Activated CD8-positive, alpha-beta T cell treated with anti-CD3 and anti-CD28 coated beads for 36 hours (primary cell): ENCODE measurements at regions not wholly inside any gene's neighbourhood (a gene's known extent, or its start where the extent isn't known, plus 50 kb on each side); places are given as distances from the start of the nearest gene placed in this dataset.

ENCODE experiments used
- ATAC-seq: fragments of 200-7000 bp; cut with Tn5 transposase; one replicate; pipeline ENCODE4 v1.10.0; 2021; ENCODE audit warnings: mild to moderate bottlenecking, moderate library complexity
- CTCF ChIA-PET: fragments of 350-600 bp; sonication (Branson Sonifier 250); formaldehyde crosslinking; loops from one replicate; lab custom pipeline; 2021; ENCODE audit warnings: antibody characterized with exemption; lab: Charles Lee
- POLR2A ChIA-PET: fragments of 350-600 bp; sonication (Branson Sonifier 250); formaldehyde crosslinking; loops from one replicate; lab custom pipeline; 2021; ENCODE audit warnings: antibody characterized with exemption; lab: Charles Lee
- DNase-seq: peaks from one replicate; pipeline ENCODE4 v3.0.0-alpha.2; 2020
- H3K27ac Mint-ChIP-seq: one replicate; pipeline ENCODE4 v1.8.0; 2021; ENCODE audit warnings: mild to moderate bottlenecking, mixed read lengths
- H3K27me3 Mint-ChIP-seq: one replicate; pipeline ENCODE4 v1.8.0; 2021; ENCODE audit warnings: mixed read lengths
- H3K36me3 Mint-ChIP-seq: one replicate; pipeline ENCODE4 v1.8.0; 2021; ENCODE audit warnings: low read depth, mixed read lengths
- H3K4me1 Mint-ChIP-seq: one replicate; pipeline ENCODE4 v1.8.0; 2021; ENCODE audit warnings: low read depth, mixed read lengths
- H3K4me3 Mint-ChIP-seq: one replicate; pipeline ENCODE4 v1.8.0; 2021; ENCODE audit warnings: mild to moderate bottlenecking, moderate library complexity, mixed read lengths
- H3K9me3 Mint-ChIP-seq: one replicate; pipeline ENCODE4 v1.8.0; 2021; ENCODE audit warnings: mixed read lengths
- intact Hi-C: fragments of 100-400 bp; cut with micrococcal nuclease; formaldehyde crosslinking; loops from one replicate; pipeline ENCODE4 v1.10.0; 2022
- TF ChIP-seq, protein P1 (sequence below): fragments of 200-600 bp; IDR thresholded peaks from one replicate; pipeline ENCODE4 v1.8.0; 2022; ENCODE audit warnings: antibody characterized with exemption, mild to moderate bottlenecking

DNA sequence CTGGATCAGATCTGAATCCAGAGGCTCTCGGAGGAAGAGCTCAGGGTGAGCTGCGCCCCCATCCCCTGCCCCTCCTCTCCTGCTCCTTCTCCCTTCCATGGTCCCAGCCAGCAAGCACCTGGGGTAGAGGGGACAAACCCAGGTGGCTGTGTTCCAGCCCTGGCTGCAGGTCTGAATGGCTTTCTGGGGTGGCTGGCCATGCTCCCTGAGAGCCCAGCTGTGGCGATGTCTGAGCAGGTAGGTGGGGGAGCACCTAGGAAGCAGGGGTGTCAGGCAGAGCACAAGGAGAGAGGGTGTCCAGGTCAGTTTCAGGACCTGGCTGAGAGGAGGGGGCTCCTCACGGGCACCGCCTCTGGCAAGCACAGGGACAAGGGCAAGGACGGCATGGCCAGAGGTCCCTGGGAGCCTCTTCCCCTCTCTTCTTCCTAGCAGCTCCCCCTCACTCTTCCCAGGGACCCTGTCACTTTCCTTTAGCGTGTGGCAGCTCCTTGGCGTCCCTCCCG is 310.0 kb downstream of the SEC14L1 start:
- Mint-ChIP-seq H3K4me3 (peak overlapping the region; percentile 84), H3K9me3 (no peaks in the 10 kb centered on the region), H3K36me3 (peaks cover 78% of the 10 kb centered on the region), H3K4me1 (peaks cover 36% of the 10 kb centered on the region), H3K27ac (peak overlapping the region; percentile 96), H3K27me3 (no peaks in the 10 kb centered on the region)
- CTCF ChIA-PET: interaction anchor here (1.1 to 8.1 kb wide), 7 partner anchors 11 to 50 kb away, joined by 3 to 70 read pairs (median 16); no protein-coding TSS in a partner anchor
- ATAC-seq: no peak
- TF ChIP-seq, protein P1, sequence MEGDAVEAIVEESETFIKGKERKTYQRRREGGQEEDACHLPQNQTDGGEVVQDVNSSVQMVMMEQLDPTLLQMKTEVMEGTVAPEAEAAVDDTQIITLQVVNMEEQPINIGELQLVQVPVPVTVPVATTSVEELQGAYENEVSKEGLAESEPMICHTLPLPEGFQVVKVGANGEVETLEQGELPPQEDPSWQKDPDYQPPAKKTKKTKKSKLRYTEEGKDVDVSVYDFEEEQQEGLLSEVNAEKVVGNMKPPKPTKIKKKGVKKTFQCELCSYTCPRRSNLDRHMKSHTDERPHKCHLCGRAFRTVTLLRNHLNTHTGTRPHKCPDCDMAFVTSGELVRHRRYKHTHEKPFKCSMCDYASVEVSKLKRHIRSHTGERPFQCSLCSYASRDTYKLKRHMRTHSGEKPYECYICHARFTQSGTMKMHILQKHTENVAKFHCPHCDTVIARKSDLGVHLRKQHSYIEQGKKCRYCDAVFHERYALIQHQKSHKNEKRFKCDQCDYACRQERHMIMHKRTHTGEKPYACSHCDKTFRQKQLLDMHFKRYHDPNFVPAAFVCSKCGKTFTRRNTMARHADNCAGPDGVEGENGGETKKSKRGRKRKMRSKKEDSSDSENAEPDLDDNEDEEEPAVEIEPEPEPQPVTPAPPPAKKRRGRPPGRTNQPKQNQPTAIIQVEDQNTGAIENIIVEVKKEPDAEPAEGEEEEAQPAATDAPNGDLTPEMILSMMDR: no peak
- DNase-seq: peak; percentile 38
- POLR2A ChIA-PET: interaction anchor here (0.8 to 16.3 kb wide), 8 partner anchors 9 to 716 kb away, joined by 3 to 410 read pairs (median 10); no protein-coding TSS in a partner anchor
- intact Hi-C loops: loop anchor here (5.0 kb wide), 1 partner anchor 48 kb away; no protein-coding TSS in a partner anchor

DNA sequence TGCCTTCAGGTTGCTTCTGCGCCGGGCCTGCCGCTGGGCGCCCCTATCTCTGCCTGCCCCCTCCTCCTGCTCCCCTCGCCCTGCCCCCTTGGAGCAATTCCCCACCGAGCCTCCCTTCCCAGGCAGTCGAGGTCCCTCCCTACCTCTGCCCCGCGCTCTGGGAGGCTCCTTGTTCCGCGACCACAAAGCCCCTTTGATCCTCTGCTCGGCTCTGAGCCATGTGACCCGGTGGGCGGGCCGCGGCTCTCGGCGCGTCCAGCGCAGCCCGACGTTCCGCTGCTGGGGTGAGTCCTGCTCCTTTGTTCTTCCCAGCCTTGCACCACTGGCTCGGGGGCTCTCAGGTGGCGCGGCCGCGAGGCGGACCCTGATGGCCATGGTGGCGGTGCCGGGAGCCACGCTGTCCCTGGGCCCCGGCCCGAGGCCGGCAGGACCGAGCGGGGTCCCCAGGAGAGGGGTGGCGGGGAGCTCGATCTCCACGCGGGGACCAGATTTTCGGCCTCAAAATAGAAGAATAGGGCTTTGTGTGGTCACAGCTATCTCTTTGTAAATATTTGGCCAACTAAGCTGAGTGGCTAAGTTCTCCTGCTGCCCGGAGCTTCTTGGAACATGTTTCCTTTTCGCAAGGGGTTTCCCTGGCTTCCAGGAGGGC is 310.6 kb downstream of the SEC14L1 start:
- DNase-seq (peak; percentile 84), ATAC-seq (peak; percentile 19)
- TF ChIP-seq, protein P1: no peak
- intact Hi-C loops: loop anchor here (5.0 kb wide), 1 partner anchor 49 kb away; no protein-coding TSS in a partner anchor
- Mint-ChIP-seq H3K27ac (peak overlapping the region; percentile 96), H3K36me3 (peaks cover 79% of the 10 kb centered on the region), H3K27me3 (no peaks in the 10 kb centered on the region), H3K4me3 (peak overlapping the region; percentile 84), H3K9me3 (no peaks in the 10 kb centered on the region), H3K4me1 (peaks cover 30% of the 10 kb centered on the region)
- ChIA-PET CTCF (interaction anchor here (0.7 to 8.1 kb wide), 7 partner anchors 11 to 51 kb away, joined by 3 to 70 read pairs (median 16); no protein-coding TSS in a partner anchor), POLR2A (interaction anchor here (0.8 to 16.3 kb wide), 14 partner anchors 7 to 716 kb away, joined by 3 to 410 read pairs (median 6); no protein-coding TSS in a partner anchor)

DNA sequence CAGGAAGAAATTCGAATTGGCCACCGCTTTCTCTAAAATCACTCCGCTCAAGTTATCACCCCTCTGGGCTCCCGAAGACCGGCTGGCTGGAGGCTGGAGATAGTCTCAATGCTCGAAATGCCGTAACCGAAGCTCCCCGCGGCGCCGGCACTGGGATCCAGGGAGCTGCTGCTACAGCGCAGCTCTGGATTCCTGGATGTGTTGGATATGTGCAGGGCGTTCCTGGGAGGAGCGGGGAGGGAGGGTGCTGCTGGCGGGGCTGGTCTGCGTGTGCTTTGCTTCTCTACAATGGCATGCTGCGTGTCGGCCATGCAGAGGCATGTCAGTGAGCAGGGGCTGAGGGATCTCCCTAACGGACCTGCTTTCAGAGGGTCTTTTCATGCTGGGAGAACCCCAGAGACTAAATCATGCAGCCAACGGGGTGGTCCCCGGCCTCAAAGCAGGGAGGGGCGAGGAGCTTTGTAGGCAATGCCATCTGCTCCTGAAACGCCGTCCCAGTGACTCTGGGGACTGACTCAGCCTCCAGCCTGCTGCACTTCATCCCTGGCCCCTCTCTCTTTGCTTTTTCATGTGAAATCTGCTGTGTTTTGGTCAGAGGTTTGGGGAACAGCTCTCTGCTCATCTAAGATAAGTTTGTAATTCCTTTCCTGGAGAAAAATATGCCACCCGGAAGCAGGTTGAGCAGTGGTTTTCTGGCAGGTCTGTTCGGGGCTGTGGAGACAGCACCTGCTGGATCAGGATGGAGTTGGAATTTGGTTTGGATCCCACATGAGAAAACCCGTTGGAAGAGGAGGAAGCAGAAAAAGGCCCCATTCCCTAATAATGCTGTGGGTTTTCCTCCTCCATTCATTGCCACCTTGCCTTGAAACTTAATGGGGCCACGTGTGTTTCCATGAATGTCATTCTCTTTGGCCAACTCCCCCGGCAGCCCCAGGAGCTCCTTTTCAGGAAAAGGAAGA is 311.4 kb downstream of the SEC14L1 start:
- peak; percentile 70 for DNase-seq
- ChIA-PET CTCF (interaction anchor here (0.6 to 8.1 kb wide), 9 partner anchors 12 to 1255 kb away, joined by 3 to 70 read pairs (median 7); no protein-coding TSS in a partner anchor), POLR2A (interaction anchor here (0.8 to 16.3 kb wide), 13 partner anchors 8 to 717 kb away, joined by 3 to 410 read pairs (median 14); no protein-coding TSS in a partner anchor)
- TF ChIP-seq, protein P1: no peak
- intact Hi-C loops: loop anchor here (5.0 kb wide), 1 partner anchor 50 kb away; no protein-coding TSS in a partner anchor
- Mint-ChIP-seq H3K36me3 (peaks cover 81% of the 10 kb centered on the region), H3K27me3 (no peaks in the 10 kb centered on the region), H3K4me3 (peak overlapping the region; percentile 84), H3K9me3 (no peaks in the 10 kb centered on the region), H3K4me1 (peaks cover 22% of the 10 kb centered on the region), H3K27ac (peak overlapping the region; percentile 96)
- ATAC-seq: peak; percentile 1

DNA sequence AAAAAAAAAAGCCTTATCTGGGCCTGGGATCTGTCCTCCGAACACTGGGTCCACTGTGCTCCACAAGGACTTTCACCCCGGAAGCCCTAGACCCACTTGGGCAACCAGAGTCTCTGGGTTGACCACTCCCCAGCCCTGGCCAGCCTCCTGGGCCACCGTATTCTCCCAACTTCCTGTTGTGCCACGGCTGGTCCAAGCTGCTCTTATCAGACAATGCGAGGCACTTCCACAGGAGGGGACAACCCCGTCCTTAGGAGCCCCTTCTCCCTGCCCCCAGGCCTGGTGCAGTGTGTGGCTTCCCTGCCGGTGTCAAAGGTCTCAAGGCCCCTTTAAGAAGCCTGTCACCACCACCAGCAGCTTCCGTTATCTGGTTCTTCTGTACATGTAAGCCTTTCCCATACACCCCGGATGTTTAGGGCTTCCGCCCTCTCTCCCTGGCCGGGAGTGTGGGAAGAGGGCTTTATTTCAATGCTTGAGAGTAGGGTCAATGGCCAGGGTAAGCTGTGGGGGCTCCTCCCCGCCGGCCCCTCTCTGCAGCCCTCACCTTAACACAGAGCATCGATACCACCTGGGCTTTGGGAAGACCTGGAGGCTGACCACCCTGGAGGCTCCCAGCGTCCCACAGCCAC is 313.0 kb downstream of the SEC14L1 start:
- CTCF ChIA-PET: interaction anchor here (0.8 to 8.1 kb wide), 11 partner anchors 9 to 121 kb away, joined by 3 to 70 read pairs (median 7); no protein-coding TSS in a partner anchor
- intact Hi-C loops: loop anchor here (5.0 kb wide), 1 partner anchor 51 kb away; no protein-coding TSS in a partner anchor
- TF ChIP-seq, protein P1: no peak
- DNase-seq (peak; percentile 85), ATAC-seq (peak; percentile 31)
- H3K27ac Mint-ChIP-seq: peak overlapping the region; percentile 96
- H3K4me1 Mint-ChIP-seq: peaks cover 17% of the 10 kb centered on the region
- H3K36me3 Mint-ChIP-seq: peaks cover 87% of the 10 kb centered on the region
- H3K9me3 Mint-ChIP-seq: no peaks in the 10 kb centered on the region
- H3K4me3 Mint-ChIP-seq: peak overlapping the region; percentile 84
- POLR2A ChIA-PET: interaction anchor here (0.9 to 16.3 kb wide), 18 partner anchors 9 to 720 kb away, joined by 3 to 410 read pairs (median 6); no protein-coding TSS in a partner anchor
- H3K27me3 Mint-ChIP-seq: no peaks in the 10 kb centered on the region
